Vagina (tissue), 2 donors: ENCODE measurements at regions not wholly inside any gene's neighbourhood (a gene's known extent, or its start where the extent isn't known, plus 50 kb on each side); places are given as distances from the start of the nearest gene placed in this dataset.

Experiments
- DNase-seq, 2 donors: peaks; one replicate each; pipeline ENCODE4 v3.0.0-alpha.2; 2017; ENCODE audit errors: extremely low spot score in 2 of 2
- H3K27ac ChIP-seq: fragments of 200-600 bp; sonication (generic); one replicate; pipeline ENCODE4 v1.5.1; 2019
- H3K27me3 ChIP-seq: fragments of 200-600 bp; sonication (generic); one replicate; pipeline ENCODE4 v1.5.1; 2019
- H3K36me3 ChIP-seq, 2 donors: fragments of 200-600 bp; sonication (generic); one replicate each; pipeline ENCODE4 v1.5.1; 2017 to 2019
- H3K4me1 ChIP-seq: fragments of 200-600 bp; sonication (generic); one replicate; pipeline ENCODE4 v1.5.1; 2019
- H3K4me3 ChIP-seq, 2 donors: fragments of 200-600 bp; sonication (generic); 1 replicate in 1 of 2; 2 replicates in 1 of 2; pipeline ENCODE4 v1.5.1; 2016 to 2019
- H3K9me3 ChIP-seq: fragments of 200-600 bp; sonication (generic); one replicate; pipeline ENCODE4 v1.5.1; 2019
- POLR2A ChIP-seq, 2 donors: fragments of 450-650 bp; IDR thresholded peaks; one replicate each; pipeline ENCODE4 v1.6.1; 2017; ENCODE audit warnings: antibody characterized with exemption in 2 of 2, mild to moderate bottlenecking in 2 of 2, moderate library complexity in 2 of 2
- POLR2AphosphoS5 ChIP-seq, 2 donors: sonication (generic); formaldehyde crosslinking; IDR thresholded peaks; one replicate each; pipeline ENCODE4 v1.9.0; 2017; ENCODE audit warnings: antibody characterized with exemption in 2 of 2, mild to moderate bottlenecking in 2 of 2, low read depth in 1 of 2; ENCODE audit not compliant: insufficient read depth in 1 of 2
- intact Hi-C: fragments of 100-400 bp; cut with DNase I; formaldehyde crosslinking; loops from one replicate; pipeline ENCODE4 v1.15.1; 2023
- TF ChIP-seq, protein P1 (sequence below), 3 experiments: fragments of 450-650 bp in 2 of 3; fragments of 200-600 bp in 1 of 3; sonication (generic) in 1 of 3; IDR thresholded peaks; one replicate each; pipeline ENCODE4 v1.5.1; 2017 to 2019; ENCODE audit warnings: antibody characterized with exemption in 3 of 3, mild to moderate bottlenecking in 2 of 3, moderate library complexity in 2 of 3

DNA sequence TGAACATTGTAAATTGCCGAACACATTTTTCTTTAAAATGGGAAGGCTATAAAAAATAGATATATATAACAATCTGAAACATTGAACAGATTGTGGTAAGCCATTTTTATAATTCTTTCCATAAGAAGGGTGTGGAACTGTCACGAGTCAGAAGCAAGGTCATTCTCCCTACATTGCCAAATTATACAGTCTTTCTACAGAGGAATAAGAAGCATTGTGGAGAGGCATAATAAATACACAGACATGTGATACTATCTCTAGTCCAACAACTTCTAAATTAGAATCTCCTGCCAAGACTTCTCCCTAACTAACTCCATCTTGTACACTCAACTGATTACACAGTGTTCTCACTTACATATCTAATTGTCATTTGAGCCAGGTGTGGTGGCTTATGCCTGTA lies 227.9 kb downstream of the CENPF start:
- H3K36me3 ChIP-seq, result no peaks in the 10 kb centered on the region
- H3K4me3 ChIP-seq, result no peak overlapping the region
- no peaks in the 10 kb centered on the region for H3K4me1 ChIP-seq
- no peaks in the 10 kb centered on the region for H3K27me3 ChIP-seq
- H3K9me3 ChIP-seq, result no peaks in the 10 kb centered on the region
- no peak for DNase-seq
- no peak overlapping the region for H3K27ac ChIP-seq
- TF ChIP-seq POLR2AphosphoS5 (IDR thresholded peaks at IDR 0.05; ENCODE audit: insufficient read depth in 1 of 2, low read depth in 1 of 2) (no peak), POLR2A (IDR thresholded peaks at IDR 0.05) (no peak)
- TF ChIP-seq, protein P1, sequence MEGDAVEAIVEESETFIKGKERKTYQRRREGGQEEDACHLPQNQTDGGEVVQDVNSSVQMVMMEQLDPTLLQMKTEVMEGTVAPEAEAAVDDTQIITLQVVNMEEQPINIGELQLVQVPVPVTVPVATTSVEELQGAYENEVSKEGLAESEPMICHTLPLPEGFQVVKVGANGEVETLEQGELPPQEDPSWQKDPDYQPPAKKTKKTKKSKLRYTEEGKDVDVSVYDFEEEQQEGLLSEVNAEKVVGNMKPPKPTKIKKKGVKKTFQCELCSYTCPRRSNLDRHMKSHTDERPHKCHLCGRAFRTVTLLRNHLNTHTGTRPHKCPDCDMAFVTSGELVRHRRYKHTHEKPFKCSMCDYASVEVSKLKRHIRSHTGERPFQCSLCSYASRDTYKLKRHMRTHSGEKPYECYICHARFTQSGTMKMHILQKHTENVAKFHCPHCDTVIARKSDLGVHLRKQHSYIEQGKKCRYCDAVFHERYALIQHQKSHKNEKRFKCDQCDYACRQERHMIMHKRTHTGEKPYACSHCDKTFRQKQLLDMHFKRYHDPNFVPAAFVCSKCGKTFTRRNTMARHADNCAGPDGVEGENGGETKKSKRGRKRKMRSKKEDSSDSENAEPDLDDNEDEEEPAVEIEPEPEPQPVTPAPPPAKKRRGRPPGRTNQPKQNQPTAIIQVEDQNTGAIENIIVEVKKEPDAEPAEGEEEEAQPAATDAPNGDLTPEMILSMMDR (IDR thresholded peaks at IDR 0.05), result no peak
- intact Hi-C loops, result no loop called here

- Histone ChIP-seq H3K27ac (no peak overlapping the region), H3K36me3 (no peaks in the 10 kb centered on the region), H3K27me3 (no peaks in the 10 kb centered on the region), H3K9me3 (no peaks in the 10 kb centered on the region), H3K4me3 (no peak overlapping the region), H3K4me1 (no peaks in the 10 kb centered on the region)
- intact Hi-C loops, result no loop called here
- no peak for DNase-seq
- no peak for TF ChIP-seq POLR2A (IDR thresholded peaks at IDR 0.05)
- TF ChIP-seq, protein P1 (IDR thresholded peaks at IDR 0.05), result no peak
Measured at GRCh38 chr1:214831956-214832355, 229.0 kb downstream of the CENPF start.

DNA sequence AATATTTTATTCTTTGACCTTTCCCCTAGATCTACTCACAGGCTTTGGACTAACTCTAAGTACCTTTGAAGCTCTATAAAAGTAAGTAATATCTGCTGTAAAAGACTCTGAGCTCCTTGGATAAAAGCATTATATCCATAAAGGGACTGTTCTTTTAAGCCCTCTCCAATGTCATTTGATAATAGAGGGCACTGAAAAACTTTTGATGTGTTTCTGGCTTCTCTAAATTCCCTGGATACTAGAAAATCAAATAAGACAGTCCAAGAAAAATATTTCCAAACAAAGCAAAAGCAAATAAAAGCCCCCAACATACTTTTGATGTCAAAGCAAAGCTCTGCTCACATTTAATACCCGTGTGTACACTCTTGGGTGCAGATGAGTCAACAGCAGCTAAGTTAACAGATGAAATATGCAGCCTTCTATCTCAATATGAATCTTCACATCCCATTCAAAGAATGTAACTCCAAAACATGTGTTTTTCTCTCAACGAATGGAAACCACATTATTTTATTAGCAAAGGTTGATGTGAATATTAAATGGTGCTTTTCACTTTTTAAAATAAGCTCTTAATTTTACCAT lies 230.3 kb downstream of the CENPF start:
- Histone ChIP-seq H3K36me3 (no peaks in the 10 kb centered on the region), H3K27ac (no peak overlapping the region), H3K4me3 (no peak overlapping the region), H3K27me3 (no peaks in the 10 kb centered on the region), H3K9me3 (no peaks in the 10 kb centered on the region), H3K4me1 (no peaks in the 10 kb centered on the region)
- no peak for TF ChIP-seq POLR2AphosphoS5 (IDR thresholded peaks at IDR 0.05; ENCODE audit: insufficient read depth in 1 of 2, low read depth in 1 of 2)
- TF ChIP-seq, protein P1 (IDR thresholded peaks at IDR 0.05), result no peak
- no peak for TF ChIP-seq POLR2A (IDR thresholded peaks at IDR 0.05)
- DNase-seq, result no peak
- intact Hi-C loops, result no loop called here

DNA sequence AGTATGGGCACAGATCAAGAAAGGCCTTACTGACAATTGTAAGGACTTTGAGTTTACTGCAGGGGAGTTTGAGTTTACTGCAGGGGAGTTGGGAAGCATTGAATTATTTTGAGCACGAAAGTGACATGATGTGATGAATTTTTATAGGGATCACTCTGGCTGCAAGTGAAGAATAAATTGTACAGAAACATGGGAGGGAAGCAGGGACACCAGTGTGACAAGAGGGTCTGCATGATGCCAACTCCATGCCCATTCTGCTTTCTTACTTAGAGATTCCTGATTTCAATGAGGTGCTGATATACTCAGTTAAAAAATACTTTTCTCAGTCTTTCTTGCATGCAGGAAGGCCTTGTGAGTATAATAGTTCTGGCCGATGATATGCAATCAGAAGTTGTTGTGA lies 234.4 kb downstream of the CENPF start:
- Histone ChIP-seq H3K27ac (no peak overlapping the region), H3K36me3 (no peaks in the 10 kb centered on the region), H3K4me3 (no peak overlapping the region), H3K27me3 (no peaks in the 10 kb centered on the region), H3K9me3 (no peaks in the 10 kb centered on the region), H3K4me1 (no peaks in the 10 kb centered on the region)
- intact Hi-C loops, result no loop called here
- TF ChIP-seq POLR2AphosphoS5 (IDR thresholded peaks at IDR 0.05; ENCODE audit: insufficient read depth in 1 of 2, low read depth in 1 of 2), result no peak
- TF ChIP-seq POLR2A (IDR thresholded peaks at IDR 0.05), result no peak
- TF ChIP-seq, protein P1 (IDR thresholded peaks at IDR 0.05), result no peak
- no peak for DNase-seq

DNA sequence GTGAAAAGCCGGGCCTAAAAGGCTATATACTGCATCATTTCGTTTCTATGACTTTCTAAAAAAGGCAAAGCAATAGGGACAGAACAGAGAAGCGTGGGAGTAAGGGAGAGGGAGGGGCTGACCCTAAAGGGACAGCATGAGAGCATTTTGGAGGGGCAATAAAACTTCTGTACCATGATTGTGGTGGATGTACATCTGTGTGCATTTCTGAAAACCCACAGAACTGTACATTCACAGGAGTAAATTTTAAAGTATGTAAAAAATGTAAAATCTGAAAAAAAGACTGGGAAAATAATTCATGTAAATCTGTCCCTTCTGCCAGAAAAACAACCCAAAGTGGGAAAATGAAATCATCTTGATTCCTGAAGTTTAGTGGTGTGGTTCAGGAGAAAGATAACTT lies 235.4 kb downstream of the CENPF start:
- TF ChIP-seq POLR2A (IDR thresholded peaks at IDR 0.05), result no peak
- TF ChIP-seq, protein P1 (IDR thresholded peaks at IDR 0.05), result no peak
- TF ChIP-seq POLR2AphosphoS5 (IDR thresholded peaks at IDR 0.05; ENCODE audit: insufficient read depth in 1 of 2, low read depth in 1 of 2), result no peak
- no peaks in the 10 kb centered on the region for H3K4me1 ChIP-seq
- intact Hi-C loops, result no loop called here

More for the DNA sequence above, 235.4 kb downstream of the CENPF start:
- Histone ChIP-seq H3K27me3 (no peaks in the 10 kb centered on the region), H3K27ac (no peak overlapping the region), H3K4me3 (no peak overlapping the region), H3K9me3 (no peaks in the 10 kb centered on the region), H3K36me3 (no peaks in the 10 kb centered on the region)
- no peak for DNase-seq
